ENCODE measurements at regions not wholly inside any gene's neighbourhood (a gene's known extent, or its start where the extent isn't known, plus 50 kb on each side); places are given as distances from the start of the nearest gene placed in this dataset.

DNA sequence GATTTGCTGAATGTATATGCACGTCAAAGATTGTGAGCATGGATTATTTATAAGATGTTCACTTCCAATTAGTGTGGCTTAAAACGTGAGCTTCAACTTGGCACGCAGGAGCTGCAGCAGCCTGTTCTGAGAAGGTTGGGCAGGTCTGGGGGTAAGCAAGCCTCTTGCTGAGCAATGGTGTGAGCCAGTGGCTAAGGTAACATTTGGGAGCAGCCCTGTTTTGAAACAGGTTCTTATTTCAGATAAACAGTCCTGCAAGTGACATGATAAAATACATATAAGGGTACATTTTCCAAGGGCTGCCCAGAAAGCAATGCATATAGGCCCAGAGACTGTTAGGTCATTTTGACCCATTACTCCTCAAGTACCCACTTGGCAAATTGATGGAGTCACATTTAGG lies 415.3 kb downstream of the ZNF521 start:
- Histone ChIP-seq H3K4me3 (ENCODE audit: low read length) (no peak overlapping the region), H3K36me3 (ENCODE audit: insufficient read depth, low read length) (no peaks in the 10 kb centered on the region), H3K4me1 (ENCODE audit: insufficient read depth, low read length) (no peaks in the 10 kb centered on the region), H3K27ac (ENCODE audit: low read depth, low read length) (no peak overlapping the region), H3K9me3 (ENCODE audit: low read length) (no peaks in the 10 kb centered on the region), H3K27me3 (ENCODE audit: insufficient read depth, low read length, poor library complexity, severe bottlenecking) (no peaks in the 10 kb centered on the region)
- peaks cover 0 to 4% (median 0%) of the 10 kb centered on the region in 5 donors for H3K9me3 Mint-ChIP-seq
- H3K4me3 Mint-ChIP-seq: no peak overlapping the region
- H3K27ac Mint-ChIP-seq: no peak overlapping the region
- H3K36me3 Mint-ChIP-seq: no peaks in the 10 kb centered on the region
- POLR2A ChIA-PET: no interaction called here
- no peaks in the 10 kb centered on the region for H3K4me1 Mint-ChIP-seq
- CTCF ChIA-PET: no interaction called here
- DNase-seq: no peak
- peaks cover 0 to 2% of the 10 kb centered on the region in 2 donors for H3K27me3 Mint-ChIP-seq

DNA sequence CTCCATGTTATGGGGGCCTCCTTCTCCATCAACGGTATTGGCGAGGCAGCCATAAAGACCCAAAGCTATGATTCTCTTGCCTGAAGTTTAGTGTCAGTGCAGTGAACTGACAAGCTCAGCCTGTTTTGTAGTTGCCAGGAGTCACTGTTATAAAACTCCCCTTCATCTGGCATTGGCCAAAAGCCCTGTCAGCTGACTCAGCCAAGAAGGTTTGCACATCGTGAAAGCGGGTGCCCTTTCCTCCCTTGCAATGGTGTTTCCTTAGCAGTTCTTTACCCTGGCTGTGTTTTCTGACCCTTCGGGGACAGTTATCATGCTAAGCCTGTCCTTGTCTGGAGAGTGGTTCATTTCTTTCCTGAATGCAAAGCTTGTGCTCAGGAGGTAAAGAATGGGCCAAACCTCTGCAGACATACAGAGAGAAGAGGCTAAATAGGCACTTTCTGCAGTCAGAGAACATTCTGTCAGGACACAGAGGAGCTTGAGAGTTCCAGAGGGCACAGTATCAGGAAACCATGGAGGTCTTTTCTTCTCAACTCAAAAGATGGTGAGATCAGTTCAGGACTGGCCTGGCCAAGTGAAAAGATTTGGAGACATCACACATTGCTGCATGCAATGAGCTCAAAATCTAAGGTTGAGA lies 414.2 kb downstream of the ZNF521 start:
- H3K27me3 ChIP-seq (ENCODE audit: insufficient read depth, low read length, poor library complexity, severe bottlenecking): no peaks in the 10 kb centered on the region
- Mint-ChIP-seq H3K27me3 (peaks cover 0 to 2% of the 10 kb centered on the region in 2 donors), H3K4me3 (no peak overlapping the region), H3K36me3 (no peaks in the 10 kb centered on the region), H3K9me3 (peaks cover 0 to 4% (median 0%) of the 10 kb centered on the region in 5 donors), H3K27ac (no peak overlapping the region), H3K4me1 (no peaks in the 10 kb centered on the region)
- ChIA-PET CTCF (no interaction called here), POLR2A (no interaction called here)
- no peak overlapping the region for H3K4me3 ChIP-seq (ENCODE audit: low read length)
- H3K27ac ChIP-seq (ENCODE audit: low read depth, low read length): no peak overlapping the region
- H3K9me3 ChIP-seq (ENCODE audit: low read length): no peaks in the 10 kb centered on the region
- DNase-seq: no peak
- no peaks in the 10 kb centered on the region for H3K36me3 ChIP-seq (ENCODE audit: insufficient read depth, low read length)
- H3K4me1 ChIP-seq (ENCODE audit: insufficient read depth, low read length): no peaks in the 10 kb centered on the region

DNA sequence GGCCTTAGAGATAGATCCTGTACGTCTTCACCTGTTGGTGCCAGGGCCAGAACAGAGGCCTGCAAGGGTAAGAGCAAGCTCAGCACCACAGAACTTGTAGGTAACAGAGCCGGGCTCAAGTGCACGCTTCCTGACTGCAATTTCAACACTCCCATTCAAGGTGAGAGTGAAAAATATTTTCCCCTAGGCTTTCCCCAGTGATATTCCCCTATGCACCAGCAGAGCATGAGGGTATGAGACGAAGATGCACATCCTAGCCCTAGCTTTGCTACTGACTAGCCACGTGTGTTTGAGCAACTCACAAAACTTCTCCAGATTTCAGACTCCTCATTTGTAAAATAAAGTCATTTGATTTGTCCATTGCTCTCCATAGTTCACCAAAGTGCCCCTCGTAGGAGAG lies 411.6 kb downstream of the ZNF521 start:
- no peaks in the 10 kb centered on the region for H3K36me3 Mint-ChIP-seq
- Histone ChIP-seq H3K36me3 (ENCODE audit: insufficient read depth, low read length) (no peaks in the 10 kb centered on the region), H3K4me3 (ENCODE audit: low read length) (no peak overlapping the region), H3K9me3 (ENCODE audit: low read length) (no peaks in the 10 kb centered on the region), H3K4me1 (ENCODE audit: insufficient read depth, low read length) (no peaks in the 10 kb centered on the region), H3K27ac (ENCODE audit: low read depth, low read length) (no peak overlapping the region), H3K27me3 (ENCODE audit: insufficient read depth, low read length, poor library complexity, severe bottlenecking) (no peaks in the 10 kb centered on the region)
- no peak overlapping the region for H3K4me3 Mint-ChIP-seq
- peaks cover 0 to 4% of the 10 kb centered on the region in 2 donors for H3K27me3 Mint-ChIP-seq
- ChIA-PET POLR2A (no interaction called here), CTCF (no interaction called here)
- no peak for DNase-seq
- H3K4me1 Mint-ChIP-seq: no peaks in the 10 kb centered on the region
- H3K9me3 Mint-ChIP-seq: peaks cover 0 to 4% (median 0%) of the 10 kb centered on the region in 5 donors
- H3K27ac Mint-ChIP-seq: no peak overlapping the region

DNA sequence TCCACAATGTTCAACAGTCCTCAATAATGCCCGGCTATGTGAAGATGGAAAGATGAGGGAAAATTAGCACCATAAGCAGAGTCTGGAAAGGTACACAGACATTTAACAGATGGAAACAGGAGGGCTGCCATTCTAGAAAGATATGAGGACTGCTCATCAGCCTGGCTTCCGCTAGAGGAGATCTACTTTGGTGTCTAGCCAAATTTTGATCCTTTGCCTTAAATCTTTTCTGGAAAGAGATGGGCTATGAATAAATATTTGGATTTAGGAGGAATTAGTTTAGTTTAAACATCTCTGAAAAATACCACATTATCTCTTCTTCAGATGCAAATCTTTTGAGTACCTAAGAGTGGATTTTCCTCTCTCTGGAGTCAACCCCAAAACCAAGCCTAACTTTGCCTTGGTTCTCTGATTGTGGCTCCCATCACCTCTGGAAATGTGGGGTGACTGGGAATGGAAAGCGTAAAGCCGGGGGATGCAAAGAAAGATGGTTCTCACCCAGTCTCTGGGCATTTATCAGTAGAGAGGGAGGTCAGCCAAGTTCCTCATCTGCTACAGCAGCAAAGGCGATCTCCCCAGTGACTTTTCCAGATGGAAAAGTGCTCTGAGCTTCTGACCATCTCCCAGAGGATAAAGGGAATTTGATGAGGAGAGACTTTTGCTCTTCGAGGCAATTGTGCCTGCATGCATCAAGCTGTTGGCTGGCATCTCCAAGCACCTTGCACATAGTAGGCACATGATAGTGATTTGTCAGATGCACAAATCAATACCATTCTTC lies 410.6 kb downstream of the ZNF521 start:
- Histone ChIP-seq H3K9me3 (ENCODE audit: low read length) (no peaks in the 10 kb centered on the region), H3K36me3 (ENCODE audit: insufficient read depth, low read length) (no peaks in the 10 kb centered on the region), H3K4me1 (ENCODE audit: insufficient read depth, low read length) (no peaks in the 10 kb centered on the region), H3K4me3 (ENCODE audit: low read length) (no peak overlapping the region), H3K27me3 (ENCODE audit: insufficient read depth, low read length, poor library complexity, severe bottlenecking) (no peaks in the 10 kb centered on the region), H3K27ac (ENCODE audit: low read depth, low read length) (no peak overlapping the region)
- DNase-seq: no peak
- ChIA-PET POLR2A (no interaction called here), CTCF (no interaction called here)
- Mint-ChIP-seq H3K4me1 (no peaks in the 10 kb centered on the region), H3K27ac (no peak overlapping the region), H3K27me3 (peaks cover 0 to 4% of the 10 kb centered on the region in 2 donors), H3K36me3 (no peaks in the 10 kb centered on the region), H3K9me3 (peaks cover 0 to 7% (median 0%) of the 10 kb centered on the region in 5 donors), H3K4me3 (no peak overlapping the region)

DNA sequence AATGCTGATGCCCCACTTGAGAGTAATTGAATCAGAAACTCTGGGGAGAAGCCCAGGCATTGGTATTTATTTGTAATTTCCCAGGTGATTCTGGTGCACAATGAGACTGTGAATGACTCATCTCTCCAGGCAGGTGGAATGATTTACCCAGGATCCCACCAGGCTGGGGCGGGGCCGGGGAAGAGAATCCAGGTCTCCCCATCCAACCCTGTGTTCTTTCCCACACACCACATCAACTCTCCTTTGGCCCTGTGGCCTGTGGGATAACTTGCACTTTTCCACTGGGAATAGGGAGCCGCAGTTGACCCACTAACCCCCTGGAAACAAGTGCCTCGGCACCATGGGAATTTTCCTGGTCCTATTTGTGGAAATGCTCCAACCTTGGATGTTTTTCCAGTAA lies 409.8 kb downstream of the ZNF521 start:
- H3K36me3 ChIP-seq (ENCODE audit: insufficient read depth, low read length): no peaks in the 10 kb centered on the region
- ChIA-PET CTCF (no interaction called here), POLR2A (no interaction called here)
- no peak for DNase-seq
- H3K27me3 Mint-ChIP-seq: peaks cover 0 to 4% of the 10 kb centered on the region in 2 donors
- no peaks in the 10 kb centered on the region for H3K4me1 ChIP-seq (ENCODE audit: insufficient read depth, low read length)
- no peak overlapping the region for H3K4me3 ChIP-seq (ENCODE audit: low read length)
- no peaks in the 10 kb centered on the region for H3K4me1 Mint-ChIP-seq
- no peak overlapping the region for H3K27ac Mint-ChIP-seq
- H3K27me3 ChIP-seq (ENCODE audit: insufficient read depth, low read length, poor library complexity, severe bottlenecking): no peaks in the 10 kb centered on the region
- H3K4me3 Mint-ChIP-seq: no peak overlapping the region
- no peaks in the 10 kb centered on the region for H3K9me3 ChIP-seq (ENCODE audit: low read length)
- peaks cover 0 to 7% (median 0%) of the 10 kb centered on the region in 5 donors for H3K9me3 Mint-ChIP-seq
- H3K36me3 Mint-ChIP-seq: no peaks in the 10 kb centered on the region
- no peak overlapping the region for H3K27ac ChIP-seq (ENCODE audit: low read depth, low read length)

DNA sequence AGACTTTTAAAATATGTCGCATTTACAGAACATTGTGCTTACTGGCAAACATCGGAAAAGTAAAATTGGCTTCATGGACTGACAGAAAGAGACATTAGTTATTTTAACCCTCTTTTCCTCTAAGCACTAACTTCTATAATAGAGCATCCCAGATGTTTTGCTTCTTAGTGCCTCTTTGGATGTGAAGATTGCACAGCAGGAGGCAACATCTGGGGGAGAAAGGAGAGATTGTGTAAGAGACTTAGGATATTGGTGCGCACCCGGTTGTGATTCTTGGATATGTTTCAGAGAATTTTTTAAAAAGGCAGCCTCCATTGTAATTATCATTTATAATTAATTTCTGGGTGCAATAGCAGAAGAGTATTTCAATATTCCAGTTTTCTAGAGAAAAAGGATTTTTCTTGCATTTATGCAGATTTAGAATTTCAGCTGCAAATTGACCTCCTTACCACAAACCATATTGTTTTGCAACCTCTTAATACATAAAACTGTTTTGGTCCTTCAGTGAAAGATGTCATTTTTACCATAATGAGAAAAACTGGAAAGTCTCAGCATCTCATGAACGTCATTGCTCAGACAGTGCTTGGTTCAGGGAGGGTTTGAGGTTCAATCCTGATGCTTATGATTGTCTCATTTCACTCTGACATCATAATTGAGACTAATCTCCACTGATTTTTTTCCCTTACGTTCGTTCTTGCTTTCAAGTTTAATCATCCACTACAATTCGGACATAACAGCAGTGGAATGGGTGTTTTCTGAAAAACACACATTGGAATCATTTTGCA lies 404.3 kb downstream of the ZNF521 start:
- Histone ChIP-seq H3K4me3 (ENCODE audit: low read length) (no peak overlapping the region), H3K27me3 (ENCODE audit: insufficient read depth, low read length, poor library complexity, severe bottlenecking) (no peaks in the 10 kb centered on the region), H3K27ac (ENCODE audit: low read depth, low read length) (no peak overlapping the region), H3K36me3 (ENCODE audit: insufficient read depth, low read length) (no peaks in the 10 kb centered on the region), H3K4me1 (ENCODE audit: insufficient read depth, low read length) (no peaks in the 10 kb centered on the region), H3K9me3 (ENCODE audit: low read length) (no peaks in the 10 kb centered on the region)
- H3K4me1 Mint-ChIP-seq: no peaks in the 10 kb centered on the region
- H3K9me3 Mint-ChIP-seq: peaks cover 0 to 7% (median 0%) of the 10 kb centered on the region in 5 donors
- no peak overlapping the region for H3K27ac Mint-ChIP-seq
- no peaks in the 10 kb centered on the region for H3K36me3 Mint-ChIP-seq
- DNase-seq: no peak
- no peak overlapping the region for H3K4me3 Mint-ChIP-seq
- POLR2A ChIA-PET: no interaction called here
- CTCF ChIA-PET: no interaction called here
- peaks cover 0 to 4% of the 10 kb centered on the region in 2 donors for H3K27me3 Mint-ChIP-seq

DNA sequence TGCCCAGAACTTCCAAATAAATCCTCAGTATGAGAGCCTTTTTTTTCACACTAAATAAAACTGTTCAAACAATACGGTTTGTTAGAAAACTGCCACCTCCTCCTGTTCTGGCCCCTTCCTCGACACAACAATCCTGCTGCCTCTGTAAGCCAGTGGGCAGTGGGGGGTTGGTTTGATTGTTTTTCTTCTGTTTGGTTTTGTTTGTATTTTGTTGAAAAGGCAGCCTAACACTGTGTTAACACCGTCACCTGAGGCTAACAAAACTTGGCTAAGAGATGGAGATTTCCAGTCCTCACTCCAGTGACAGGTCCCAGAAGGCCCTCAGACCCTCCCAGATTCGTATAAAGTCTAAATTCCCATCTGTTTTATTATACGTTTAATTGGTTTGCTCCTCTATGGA lies 402.1 kb downstream of the ZNF521 start:
- no peaks in the 10 kb centered on the region for H3K9me3 ChIP-seq (ENCODE audit: low read length)
- no peaks in the 10 kb centered on the region for H3K36me3 ChIP-seq (ENCODE audit: insufficient read depth, low read length)
- ChIA-PET POLR2A (no interaction called here), CTCF (no interaction called here)
- peaks cover 0 to 3% (median 0%) of the 10 kb centered on the region in 5 donors for H3K9me3 Mint-ChIP-seq
- H3K4me3 Mint-ChIP-seq: no peak overlapping the region
- H3K27me3 Mint-ChIP-seq: no peaks in the 10 kb centered on the region
- H3K4me1 ChIP-seq (ENCODE audit: insufficient read depth, low read length): no peaks in the 10 kb centered on the region
- DNase-seq: no peak
- no peak overlapping the region for H3K27ac ChIP-seq (ENCODE audit: low read depth, low read length)
- no peak overlapping the region for H3K27ac Mint-ChIP-seq
- H3K4me3 ChIP-seq (ENCODE audit: low read length): no peak overlapping the region
- no peaks in the 10 kb centered on the region for H3K4me1 Mint-ChIP-seq
- no peaks in the 10 kb centered on the region for H3K36me3 Mint-ChIP-seq
- no peaks in the 10 kb centered on the region for H3K27me3 ChIP-seq (ENCODE audit: insufficient read depth, low read length, poor library complexity, severe bottlenecking)

DNA sequence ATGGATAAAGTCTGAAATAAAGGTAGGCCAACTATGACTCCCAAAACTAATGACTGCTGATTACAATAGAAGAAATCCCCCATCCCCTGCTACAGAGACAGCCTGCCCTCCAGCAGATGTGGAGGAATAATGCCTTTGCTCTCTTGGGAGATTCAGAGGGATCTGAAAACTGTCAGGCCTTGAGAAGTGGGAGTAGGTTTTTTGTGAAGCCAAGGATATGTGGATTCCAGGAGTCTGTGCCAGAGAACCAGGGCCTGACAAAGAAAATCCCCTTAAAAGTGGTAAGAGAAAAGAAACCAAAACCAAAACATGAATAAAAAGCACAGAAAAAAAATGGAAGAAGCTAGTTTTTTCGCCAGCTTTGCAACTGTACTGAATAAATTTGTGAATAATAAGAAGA lies 397.6 kb downstream of the ZNF521 start:
- Histone ChIP-seq H3K27me3 (ENCODE audit: insufficient read depth, low read length, poor library complexity, severe bottlenecking) (no peaks in the 10 kb centered on the region), H3K9me3 (ENCODE audit: low read length) (no peaks in the 10 kb centered on the region), H3K4me1 (ENCODE audit: insufficient read depth, low read length) (no peaks in the 10 kb centered on the region), H3K4me3 (ENCODE audit: low read length) (no peak overlapping the region), H3K27ac (ENCODE audit: low read depth, low read length) (no peak overlapping the region), H3K36me3 (ENCODE audit: insufficient read depth, low read length) (no peaks in the 10 kb centered on the region)
- DNase-seq: no peak
- ChIA-PET POLR2A (no interaction called here), CTCF (no interaction called here)
- Mint-ChIP-seq H3K4me3 (no peak overlapping the region), H3K36me3 (no peaks in the 10 kb centered on the region), H3K27me3 (no peaks in the 10 kb centered on the region), H3K4me1 (no peaks in the 10 kb centered on the region), H3K27ac (no peak overlapping the region), H3K9me3 (peaks cover 0 to 3% (median 0%) of the 10 kb centered on the region in 5 donors)

Data from CD8-positive, alpha-beta memory T cell (primary cell).